ENCODE measurements at regions not wholly inside any gene's neighbourhood (a gene's known extent, or its start where the extent isn't known, plus 50 kb on each side); places are given as distances from the start of the nearest gene placed in this dataset.
"Not testable (repeated sequence)": the region's sequence is repeated elsewhere in the genome, so short reads cannot be mapped to it uniquely, and the experiment has no call there.

- no peak for DNase-seq (ENCODE audit: low read depth)
These were observed 979.5 kb upstream of the FAM98A start for GRCh38 chr2:34578641-34579040.

GRCh38 chr2:34570266-34570872 is 971.3 kb upstream of the FAM98A start:
- DNase-seq (ENCODE audit: low read depth) = no peak

GRCh38 chr2:34567128-34567527 is 968.0 kb upstream of the FAM98A start:
- DNase-seq (ENCODE audit: low read depth) = no peak

- no peak for DNase-seq (ENCODE audit: low read depth)
These were observed 953.2 kb upstream of the FAM98A start for GRCh38 chr2:34552337-34552736.

GRCh38 chr2:34549710-34550345 is 950.7 kb upstream of the FAM98A start:
- no peak for DNase-seq (ENCODE audit: low read depth)

- DNase-seq (ENCODE audit: low read depth) = no peak
These were observed 948.8 kb upstream of the FAM98A start for GRCh38 chr2:34547900-34548299.

- no peak for DNase-seq (ENCODE audit: low read depth)
These were observed 948.2 kb upstream of the FAM98A start for GRCh38 chr2:34547340-34547739.

GRCh38 chr2:34545486-34546136 is 946.5 kb upstream of the FAM98A start:
- no peak for DNase-seq (ENCODE audit: low read depth)

- no peak for DNase-seq (ENCODE audit: low read depth)
These were observed 935.7 kb upstream of the FAM98A start for GRCh38 chr2:34534761-34535160.

GRCh38 chr2:34534341-34534740 is 935.2 kb upstream of the FAM98A start:
- no peak for DNase-seq (ENCODE audit: low read depth)

- DNase-seq (ENCODE audit: low read depth) = no peak
These were observed 934.6 kb upstream of the FAM98A start for GRCh38 chr2:34533585-34534183.

- DNase-seq (ENCODE audit: low read depth) = no peak
These were observed 930.9 kb upstream of the FAM98A start for GRCh38 chr2:34529965-34530364.

GRCh38 chr2:34523958-34524514 is 924.9 kb upstream of the FAM98A start:
- no peak for DNase-seq (ENCODE audit: low read depth)

- no peak for DNase-seq (ENCODE audit: low read depth)
These were observed 920.6 kb upstream of the FAM98A start for GRCh38 chr2:34519659-34520058.

GRCh38 chr2:34498561-34498960 is 899.5 kb upstream of the FAM98A start:
- DNase-seq (ENCODE audit: low read depth) = no peak

- not testable (repeated sequence) for DNase-seq (ENCODE audit: low read depth)
These were observed 895.1 kb upstream of the FAM98A start for GRCh38 chr2:34494192-34494591.

- no peak for DNase-seq (ENCODE audit: low read depth)
These were observed 893.7 kb upstream of the FAM98A start for GRCh38 chr2:34492561-34493455.

GRCh38 chr2:34486965-34487364 is 887.9 kb upstream of the FAM98A start:
- no peak for DNase-seq (ENCODE audit: low read depth)

- DNase-seq (ENCODE audit: low read depth) = no peak
These were observed 882.4 kb upstream of the FAM98A start for GRCh38 chr2:34481542-34481941.

- DNase-seq (ENCODE audit: low read depth) = no peak
These were observed 881.3 kb upstream of the FAM98A start for GRCh38 chr2:34480366-34480765.

- DNase-seq (ENCODE audit: low read depth) = no peak
These were observed 876.1 kb upstream of the FAM98A start for GRCh38 chr2:34475156-34475555.

- DNase-seq (ENCODE audit: low read depth) = no peak
These were observed 875.5 kb upstream of the FAM98A start for GRCh38 chr2:34474646-34475045.

Data from Daoy (cell line).